ENCODE measurements at regions not wholly inside any gene's neighbourhood (a gene's known extent, or its start where the extent isn't known, plus 50 kb on each side); places are given as distances from the start of the nearest gene placed in this dataset.
"Not testable (repeated sequence)": the region's sequence is repeated elsewhere in the genome, so short reads cannot be mapped to it uniquely, and the experiment has no call there.

- Histone ChIP-seq H3K27ac (ENCODE audit: low read length) (no peak overlapping the region), H3K4me3 (ENCODE audit: low read length in 2 of 2) (no peak overlapping the region), H3K4me1 (ENCODE audit: control insufficient read depth, insufficient read depth, low read length) (no peaks in the 10 kb centered on the region), H3K9me3 (ENCODE audit: control insufficient read depth in 2 of 2, low read length in 2 of 2) (no peaks in the 10 kb centered on the region), H3K9ac (ENCODE audit: low read length in 2 of 2) (no peak overlapping the region), H3K27me3 (ENCODE audit: control insufficient read depth in 1 of 2, insufficient read depth in 2 of 2, low read length in 2 of 2) (no peaks in the 10 kb centered on the region), H3K36me3 (ENCODE audit: control insufficient read depth in 2 of 2, insufficient read depth in 2 of 2, low read length in 2 of 2) (no peaks in the 10 kb centered on the region)
Measured at GRCh38 chr9:120319452-120319851, 260.5 kb downstream of the CDK5RAP2 start.

GRCh38 chr9:120315154-120315553 lies 264.8 kb downstream of the CDK5RAP2 start:
- no peaks in the 10 kb centered on the region for H3K36me3 ChIP-seq (ENCODE audit: control insufficient read depth in 2 of 2, insufficient read depth in 2 of 2, low read length in 2 of 2)
- H3K4me1 ChIP-seq (ENCODE audit: control insufficient read depth, insufficient read depth, low read length) = no peaks in the 10 kb centered on the region
- no peak overlapping the region for H3K9ac ChIP-seq (ENCODE audit: low read length in 2 of 2)
- H3K27me3 ChIP-seq (ENCODE audit: control insufficient read depth in 1 of 2, insufficient read depth in 2 of 2, low read length in 2 of 2) = no peaks in the 10 kb centered on the region
- peaks cover 0 to 3% of the 10 kb centered on the region in 2 donors for H3K9me3 ChIP-seq (ENCODE audit: control insufficient read depth in 2 of 2, low read length in 2 of 2)
- no peak overlapping the region for H3K27ac ChIP-seq (ENCODE audit: low read length)
- no peak overlapping the region for H3K4me3 ChIP-seq (ENCODE audit: low read length in 2 of 2)

DNA sequence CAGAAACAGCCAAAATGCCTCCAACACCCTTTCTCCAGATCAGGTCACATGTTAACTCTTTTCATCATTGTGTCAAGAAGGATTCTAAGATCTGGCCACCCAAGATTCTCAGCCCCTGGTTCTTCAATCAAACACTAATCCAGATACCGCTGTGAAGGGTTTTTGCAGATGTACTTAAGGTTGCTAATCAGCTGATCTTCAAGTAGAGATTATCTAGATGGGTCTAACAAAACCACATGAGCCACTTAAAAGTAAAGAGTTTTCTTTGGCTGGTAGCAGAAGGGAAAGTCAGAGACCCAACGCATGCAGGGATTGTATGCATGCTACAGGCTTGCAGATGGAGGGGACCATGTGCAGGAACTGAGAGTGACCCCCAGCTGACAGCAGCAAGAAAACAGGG lies 267.9 kb downstream of the CDK5RAP2 start:
- no peak overlapping the region for H3K4me3 ChIP-seq (ENCODE audit: low read length in 2 of 2)
- H3K36me3 ChIP-seq (ENCODE audit: control insufficient read depth in 2 of 2, insufficient read depth in 2 of 2, low read length in 2 of 2) = no peaks in the 10 kb centered on the region
- no peak overlapping the region for H3K27ac ChIP-seq (ENCODE audit: low read length)
- H3K4me1 ChIP-seq (ENCODE audit: control insufficient read depth, insufficient read depth, low read length) = no peaks in the 10 kb centered on the region
- H3K27me3 ChIP-seq (ENCODE audit: control insufficient read depth in 1 of 2, insufficient read depth in 2 of 2, low read length in 2 of 2) = peaks cover 0 to 2% of the 10 kb centered on the region in 2 donors
- H3K9ac ChIP-seq (ENCODE audit: low read length in 2 of 2) = no peak overlapping the region
- H3K9me3 ChIP-seq (ENCODE audit: control insufficient read depth in 2 of 2, low read length in 2 of 2) = peaks cover 0 to 3% of the 10 kb centered on the region in 2 donors

DNA sequence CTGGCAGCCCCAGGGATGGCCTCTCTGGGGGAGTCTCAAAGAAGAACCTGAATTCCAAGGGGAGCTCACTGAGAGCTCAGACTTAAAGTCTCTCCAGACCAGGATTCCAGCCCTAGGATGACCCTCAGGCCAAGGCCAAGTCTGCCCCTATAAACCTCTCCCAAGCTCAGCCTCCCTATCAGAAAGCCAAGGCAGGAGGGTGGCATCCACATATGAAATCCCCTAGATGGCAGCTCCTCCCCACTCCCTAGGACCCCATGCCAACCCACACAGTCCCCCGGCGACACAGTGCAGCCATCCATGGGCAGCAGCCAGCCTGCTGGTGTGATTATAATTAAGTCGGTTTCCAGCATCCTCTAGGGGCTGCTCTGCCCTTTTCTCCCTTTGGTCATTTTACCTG lies 269.9 kb downstream of the CDK5RAP2 start:
- H3K9ac ChIP-seq (ENCODE audit: low read length in 2 of 2) = no peak overlapping the region
- H3K27me3 ChIP-seq (ENCODE audit: control insufficient read depth in 1 of 2, insufficient read depth in 2 of 2, low read length in 2 of 2) = peaks cover 0 to 2% of the 10 kb centered on the region in 2 donors

DNA sequence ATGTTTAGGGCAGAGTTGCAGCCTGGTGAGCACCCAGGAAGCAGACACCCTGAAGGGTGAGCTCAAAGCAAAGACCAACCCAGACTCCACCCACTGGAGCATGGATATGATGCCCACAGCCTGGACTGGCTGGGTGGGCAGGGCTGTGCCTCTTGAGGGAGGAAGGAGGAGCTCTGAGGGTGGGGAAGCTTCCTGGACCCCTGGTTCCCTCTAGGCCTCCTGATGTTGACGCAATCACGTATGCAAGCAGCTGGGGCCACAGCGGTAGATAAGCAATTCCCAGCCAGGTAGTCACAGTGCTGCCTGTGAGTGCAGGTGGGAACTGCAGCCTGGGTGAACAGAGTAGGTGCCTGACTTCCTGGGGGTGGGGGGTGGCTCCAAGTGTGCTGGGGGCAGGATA lies 271.5 kb downstream of the CDK5RAP2 start:
- Histone ChIP-seq H3K36me3 (ENCODE audit: control insufficient read depth in 2 of 2, insufficient read depth in 2 of 2, low read length in 2 of 2) (no peaks in the 10 kb centered on the region), H3K27ac (ENCODE audit: low read length) (no peak overlapping the region), H3K4me3 (ENCODE audit: low read length in 2 of 2) (no peak overlapping the region), H3K9me3 (ENCODE audit: control insufficient read depth in 2 of 2, low read length in 2 of 2) (no peaks in the 10 kb centered on the region), H3K27me3 (ENCODE audit: control insufficient read depth in 1 of 2, insufficient read depth in 2 of 2, low read length in 2 of 2) (peaks cover 0 to 2% of the 10 kb centered on the region in 2 donors), H3K4me1 (ENCODE audit: control insufficient read depth, insufficient read depth, low read length) (no peaks in the 10 kb centered on the region), H3K9ac (ENCODE audit: low read length in 2 of 2) (no peak overlapping the region)

More for the DNA sequence above, 269.9 kb downstream of the CDK5RAP2 start:
- peaks cover 0 to 3% of the 10 kb centered on the region in 2 donors for H3K9me3 ChIP-seq (ENCODE audit: control insufficient read depth in 2 of 2, low read length in 2 of 2)
- no peaks in the 10 kb centered on the region for H3K4me1 ChIP-seq (ENCODE audit: control insufficient read depth, insufficient read depth, low read length)
- H3K4me3 ChIP-seq (ENCODE audit: low read length in 2 of 2) = no peak overlapping the region
- H3K36me3 ChIP-seq (ENCODE audit: control insufficient read depth in 2 of 2, insufficient read depth in 2 of 2, low read length in 2 of 2) = no peaks in the 10 kb centered on the region
- no peak overlapping the region for H3K27ac ChIP-seq (ENCODE audit: low read length)

DNA sequence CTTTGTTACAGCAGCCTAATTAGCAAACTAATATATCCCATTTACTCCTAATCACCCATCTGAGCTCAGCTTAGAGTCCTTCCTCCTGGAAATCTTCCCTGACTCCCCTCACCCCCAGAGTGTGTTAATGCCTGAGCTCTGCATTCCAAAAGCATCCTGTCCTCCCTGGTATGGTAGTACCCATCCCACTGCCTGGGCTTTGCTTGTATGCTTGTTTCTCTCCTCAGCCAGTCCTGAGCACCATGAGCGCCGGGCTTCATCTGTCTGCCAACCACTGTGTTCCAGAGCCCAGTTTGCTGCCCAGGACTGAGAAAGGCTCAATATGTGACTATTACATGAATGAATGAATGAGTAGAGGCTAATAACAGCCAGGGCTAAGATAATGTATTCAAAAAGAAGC lies 272.4 kb downstream of the CDK5RAP2 start:
- Histone ChIP-seq H3K27ac (ENCODE audit: low read length) (no peak overlapping the region), H3K27me3 (ENCODE audit: control insufficient read depth in 1 of 2, insufficient read depth in 2 of 2, low read length in 2 of 2) (peaks cover 0 to 2% of the 10 kb centered on the region in 2 donors), H3K9me3 (ENCODE audit: control insufficient read depth in 2 of 2, low read length in 2 of 2) (no peaks in the 10 kb centered on the region), H3K4me3 (ENCODE audit: low read length in 2 of 2) (no peak overlapping the region), H3K36me3 (ENCODE audit: control insufficient read depth in 2 of 2, insufficient read depth in 2 of 2, low read length in 2 of 2) (no peaks in the 10 kb centered on the region), H3K9ac (ENCODE audit: low read length in 2 of 2) (no peak overlapping the region), H3K4me1 (ENCODE audit: control insufficient read depth, insufficient read depth, low read length) (no peaks in the 10 kb centered on the region)

DNA sequence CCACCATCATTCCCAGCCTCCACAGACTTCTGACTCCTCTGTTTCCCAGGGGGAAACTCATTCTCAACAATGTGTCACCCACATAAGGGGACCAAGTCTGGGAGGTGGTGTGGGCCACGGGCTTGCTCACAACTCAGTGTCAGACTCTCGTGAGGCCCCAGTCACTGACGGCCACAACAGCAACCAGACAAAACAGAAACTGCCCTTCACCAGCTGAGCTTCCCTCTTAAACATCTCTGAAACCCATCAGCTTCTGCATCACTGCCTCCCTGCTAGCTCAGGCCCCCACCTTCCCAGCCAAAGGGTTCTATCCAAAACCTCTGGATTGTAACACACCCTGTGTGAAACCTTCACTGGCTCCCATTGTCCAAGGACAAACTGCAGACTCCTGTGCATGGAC lies 273.4 kb downstream of the CDK5RAP2 start:
- Histone ChIP-seq H3K9me3 (ENCODE audit: control insufficient read depth in 2 of 2, low read length in 2 of 2) (no peaks in the 10 kb centered on the region), H3K27ac (ENCODE audit: low read length) (no peak overlapping the region), H3K36me3 (ENCODE audit: control insufficient read depth in 2 of 2, insufficient read depth in 2 of 2, low read length in 2 of 2) (no peaks in the 10 kb centered on the region), H3K27me3 (ENCODE audit: control insufficient read depth in 1 of 2, insufficient read depth in 2 of 2, low read length in 2 of 2) (peaks cover 0 to 2% of the 10 kb centered on the region in 2 donors), H3K4me1 (ENCODE audit: control insufficient read depth, insufficient read depth, low read length) (no peaks in the 10 kb centered on the region), H3K4me3 (ENCODE audit: low read length in 2 of 2) (no peak overlapping the region), H3K9ac (ENCODE audit: low read length in 2 of 2) (no peak overlapping the region)

- H3K36me3 ChIP-seq (ENCODE audit: control insufficient read depth in 2 of 2, insufficient read depth in 2 of 2, low read length in 2 of 2) = no peaks in the 10 kb centered on the region
- no peak overlapping the region for H3K9ac ChIP-seq (ENCODE audit: low read length in 2 of 2)
- H3K9me3 ChIP-seq (ENCODE audit: control insufficient read depth in 2 of 2, low read length in 2 of 2) = no peaks in the 10 kb centered on the region
- no peak overlapping the region for H3K27ac ChIP-seq (ENCODE audit: low read length)
- peaks cover 0 to 2% of the 10 kb centered on the region in 2 donors for H3K27me3 ChIP-seq (ENCODE audit: control insufficient read depth in 1 of 2, insufficient read depth in 2 of 2, low read length in 2 of 2)
- no peaks in the 10 kb centered on the region for H3K4me1 ChIP-seq (ENCODE audit: control insufficient read depth, insufficient read depth, low read length)
- no peak overlapping the region for H3K4me3 ChIP-seq (ENCODE audit: low read length in 2 of 2)
Measured at GRCh38 chr9:120306088-120306487, 273.9 kb downstream of the CDK5RAP2 start.

- not testable (repeated sequence) for H3K9ac ChIP-seq (ENCODE audit: low read length in 2 of 2); H3K36me3 ChIP-seq (ENCODE audit: control insufficient read depth in 2 of 2, insufficient read depth in 2 of 2, low read length in 2 of 2); H3K4me1 ChIP-seq (ENCODE audit: control insufficient read depth, insufficient read depth, low read length); H3K4me3 ChIP-seq (ENCODE audit: low read length in 2 of 2); H3K9me3 ChIP-seq (ENCODE audit: control insufficient read depth in 2 of 2, low read length in 2 of 2); H3K27me3 ChIP-seq (ENCODE audit: control insufficient read depth in 1 of 2, insufficient read depth in 2 of 2, low read length in 2 of 2); H3K27ac ChIP-seq (ENCODE audit: low read length)
Measured at GRCh38 chr9:120304896-120305295, 275.1 kb downstream of the CDK5RAP2 start.

- Histone ChIP-seq H3K4me1 (ENCODE audit: control insufficient read depth, insufficient read depth, low read length) (no peaks in the 10 kb centered on the region), H3K9me3 (ENCODE audit: control insufficient read depth in 2 of 2, low read length in 2 of 2) (no peaks in the 10 kb centered on the region), H3K27me3 (ENCODE audit: control insufficient read depth in 1 of 2, insufficient read depth in 2 of 2, low read length in 2 of 2) (peaks cover 0 to 2% of the 10 kb centered on the region in 2 donors), H3K4me3 (ENCODE audit: low read length in 2 of 2) (no peak overlapping the region), H3K9ac (ENCODE audit: low read length in 2 of 2) (no peak overlapping the region), H3K36me3 (ENCODE audit: control insufficient read depth in 2 of 2, insufficient read depth in 2 of 2, low read length in 2 of 2) (no peaks in the 10 kb centered on the region), H3K27ac (ENCODE audit: low read length) (no peak overlapping the region)
Measured at GRCh38 chr9:120303519-120303918, 276.4 kb downstream of the CDK5RAP2 start.

GRCh38 chr9:120299785-120300184 lies 280.2 kb downstream of the CDK5RAP2 start:
- H3K27ac ChIP-seq (ENCODE audit: low read length) = no peak overlapping the region
- H3K27me3 ChIP-seq (ENCODE audit: control insufficient read depth in 1 of 2, insufficient read depth in 2 of 2, low read length in 2 of 2) = no peaks in the 10 kb centered on the region
- no peaks in the 10 kb centered on the region for H3K4me1 ChIP-seq (ENCODE audit: control insufficient read depth, insufficient read depth, low read length)
- H3K4me3 ChIP-seq (ENCODE audit: low read length in 2 of 2) = no peak overlapping the region
- H3K9ac ChIP-seq (ENCODE audit: low read length in 2 of 2) = no peak overlapping the region
- no peaks in the 10 kb centered on the region for H3K9me3 ChIP-seq (ENCODE audit: control insufficient read depth in 2 of 2, low read length in 2 of 2)
- no peaks in the 10 kb centered on the region for H3K36me3 ChIP-seq (ENCODE audit: control insufficient read depth in 2 of 2, insufficient read depth in 2 of 2, low read length in 2 of 2)

Measured in stomach smooth muscle (tissue), 2 donors.